DMS 273 (cell line): ENCODE measurements at regions not wholly inside any gene's neighbourhood (a gene's known extent, or its start where the extent isn't known, plus 50 kb on each side); places are given as distances from the start of the nearest gene placed in this dataset.

Experiments used
- DNase-seq: peaks from one replicate; lab custom pipeline; 2025; ENCODE audit not compliant: unreplicated experiment; lab: John Stamatoyannopoulos, UW

DNA sequence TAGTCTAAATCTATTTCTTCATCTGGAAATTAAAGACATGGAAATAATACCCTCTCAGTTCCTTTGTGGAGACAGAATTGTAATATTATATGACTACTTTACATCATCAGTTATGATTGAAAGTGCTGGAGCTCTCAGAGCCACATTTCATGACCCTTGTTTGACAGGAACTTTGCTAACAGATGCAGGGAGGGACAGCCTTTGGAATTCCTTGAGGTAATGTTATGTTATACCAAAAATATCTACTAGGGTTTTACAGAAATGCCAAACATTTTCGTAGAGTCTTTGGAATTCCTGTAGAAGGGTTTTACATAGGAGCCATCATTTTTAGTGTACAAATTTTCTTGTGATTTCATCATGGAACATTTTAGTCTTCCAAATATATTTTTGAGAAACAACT lies 57.4 kb upstream of the ADAMTS5 start:
- no peak for DNase-seq

DNA sequence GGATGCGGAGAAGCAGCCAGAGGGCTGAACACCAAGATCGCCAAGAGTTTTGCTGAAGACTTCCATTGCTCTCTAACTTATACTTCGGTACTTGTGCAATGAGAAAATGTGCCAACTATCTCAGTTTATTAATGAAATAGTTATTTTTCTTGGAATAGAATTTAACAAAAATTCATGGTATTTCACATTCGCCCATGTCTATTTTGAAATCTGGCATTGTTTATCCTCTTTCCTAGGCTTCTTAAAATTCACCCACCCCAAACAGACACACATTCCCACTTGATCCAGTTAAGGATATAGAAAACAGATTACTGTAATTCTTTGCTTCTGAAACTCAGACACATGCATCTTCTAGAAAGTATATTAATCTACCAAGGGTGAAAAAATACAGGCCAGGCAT lies 56.3 kb upstream of the ADAMTS5 start:
- no peak for DNase-seq

DNA sequence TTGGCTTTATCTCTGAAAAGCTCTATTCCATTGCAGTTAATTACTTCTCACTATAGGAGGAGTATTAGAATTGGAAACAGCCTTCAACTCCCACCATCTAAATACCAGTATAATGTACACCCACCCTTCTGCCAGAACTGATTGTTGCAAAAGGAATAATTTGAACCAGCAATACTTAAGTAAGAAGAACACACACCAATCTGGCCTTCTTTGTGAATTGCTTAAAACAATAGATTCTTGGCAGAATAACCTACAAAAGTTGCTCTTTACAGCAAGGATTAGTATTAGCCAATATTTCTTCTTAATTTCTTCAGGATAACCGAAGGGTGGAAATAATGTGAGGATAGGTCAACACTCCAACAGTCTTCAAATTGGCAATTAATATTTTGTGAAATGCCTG lies 54.9 kb upstream of the ADAMTS5 start:
- no peak for DNase-seq

DNA sequence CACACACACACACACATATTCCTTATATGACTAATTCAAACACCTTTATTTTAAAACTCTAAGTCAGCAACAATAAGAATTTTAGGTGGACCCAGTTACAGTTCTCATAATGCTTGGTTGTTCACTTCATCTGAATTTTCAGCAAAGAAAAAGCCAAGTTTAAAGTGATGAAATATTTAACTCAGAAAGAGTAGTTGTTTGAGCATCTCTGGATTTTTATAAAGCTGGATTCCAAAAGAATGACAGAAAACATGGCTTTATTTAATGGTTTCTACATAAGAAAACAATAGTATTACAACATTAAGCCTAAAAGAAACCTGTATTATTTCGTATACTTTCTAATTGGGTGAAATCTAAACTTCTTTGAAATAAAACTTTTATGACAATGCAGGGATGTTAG lies 54.2 kb upstream of the ADAMTS5 start:
- no peak for DNase-seq

DNA sequence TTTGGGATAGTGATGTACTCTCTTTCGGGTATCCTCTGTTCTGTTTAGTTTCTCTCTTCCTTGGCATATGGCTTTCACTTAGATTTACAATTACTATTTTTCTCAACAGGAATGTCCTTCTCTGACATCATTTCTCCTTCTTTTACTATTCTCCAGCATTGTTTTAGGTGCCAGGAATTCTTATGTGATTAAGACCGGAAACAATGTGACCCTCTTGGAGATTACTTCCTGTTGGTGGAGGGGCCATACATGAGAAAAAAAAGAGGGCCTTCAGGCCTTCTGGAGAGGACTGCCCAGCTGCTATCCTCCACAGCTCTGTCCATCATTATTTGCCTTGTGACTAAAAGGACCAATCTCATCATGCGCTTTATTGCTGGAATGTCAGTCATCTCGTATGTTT lies 50.4 kb upstream of the ADAMTS5 start:
- no peak for DNase-seq
